ENCODE measurements at regions not wholly inside any gene's neighbourhood (a gene's known extent, or its start where the extent isn't known, plus 50 kb on each side); places are given as distances from the start of the nearest gene placed in this dataset.

GRCh38 chr16:7200320-7200719 lies 132.3 kb upstream of the RBFOX1 start:
- H3K4me3 ChIP-seq (ENCODE audit: low read depth, low read length): no peak overlapping the region
- TF ChIP-seq CTCF (IDR thresholded peaks at IDR 0.05; ENCODE audit: low read depth, low read length): no peak

GRCh38 chr16:7185689-7186088 lies 147.0 kb upstream of the RBFOX1 start:
- H3K4me3 ChIP-seq (ENCODE audit: low read depth, low read length): no peak overlapping the region
- no peak for TF ChIP-seq CTCF (IDR thresholded peaks at IDR 0.05; ENCODE audit: low read depth, low read length)

- TF ChIP-seq CTCF (IDR thresholded peaks at IDR 0.05; ENCODE audit: low read depth, low read length): no peak
- H3K4me3 ChIP-seq (ENCODE audit: low read depth, low read length): no peak overlapping the region
Measured at GRCh38 chr16:7185165-7185564, 147.5 kb upstream of the RBFOX1 start.

GRCh38 chr16:7183768-7184167 lies 148.9 kb upstream of the RBFOX1 start:
- no peak for TF ChIP-seq CTCF (IDR thresholded peaks at IDR 0.05; ENCODE audit: low read depth, low read length)
- H3K4me3 ChIP-seq (ENCODE audit: low read depth, low read length): no peak overlapping the region

- no peak for TF ChIP-seq CTCF (IDR thresholded peaks at IDR 0.05; ENCODE audit: low read depth, low read length)
- no peak overlapping the region for H3K4me3 ChIP-seq (ENCODE audit: low read depth, low read length)
Measured at GRCh38 chr16:7182510-7183109, 150.0 kb upstream of the RBFOX1 start.

- H3K4me3 ChIP-seq (ENCODE audit: low read depth, low read length): no peak overlapping the region
- no peak for TF ChIP-seq CTCF (IDR thresholded peaks at IDR 0.05; ENCODE audit: low read depth, low read length)
Measured at GRCh38 chr16:7177875-7178274, 154.8 kb upstream of the RBFOX1 start.

- H3K4me3 ChIP-seq (ENCODE audit: low read depth, low read length): no peak overlapping the region
- TF ChIP-seq CTCF (IDR thresholded peaks at IDR 0.05; ENCODE audit: low read depth, low read length): no peak
Measured at GRCh38 chr16:7171151-7171550, 161.5 kb upstream of the RBFOX1 start.

Measured in WI38 (cell line).